ENCODE measurements at regions not wholly inside any gene's neighbourhood (a gene's known extent, or its start where the extent isn't known, plus 50 kb on each side); places are given as distances from the start of the nearest gene placed in this dataset.

DNA sequence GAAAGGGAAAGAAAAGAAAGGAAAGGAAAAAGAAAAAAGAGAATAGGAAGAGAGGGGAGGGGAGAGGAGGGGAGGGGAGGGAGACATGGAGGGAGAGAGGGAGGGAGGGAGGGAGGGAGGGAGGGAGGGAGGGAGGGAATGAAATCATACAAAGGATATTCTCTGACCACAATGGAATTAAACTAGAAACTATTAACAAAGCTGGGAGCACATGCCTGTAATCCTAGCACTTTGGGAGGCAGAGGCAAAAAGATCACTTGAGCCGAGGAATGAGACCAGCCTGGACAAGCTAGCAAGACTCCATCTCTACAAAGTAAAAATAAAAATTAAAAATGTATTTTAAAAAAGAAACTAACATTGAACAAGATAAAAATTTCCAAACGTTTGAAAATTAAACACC is 62.8 kb downstream of the ILRUN start:
- H3K36me3 Mint-ChIP-seq (ENCODE audit: insufficient read depth, unreplicated experiment): peaks cover 28% of the 10 kb centered on the region
- TF ChIP-seq, protein P1, sequence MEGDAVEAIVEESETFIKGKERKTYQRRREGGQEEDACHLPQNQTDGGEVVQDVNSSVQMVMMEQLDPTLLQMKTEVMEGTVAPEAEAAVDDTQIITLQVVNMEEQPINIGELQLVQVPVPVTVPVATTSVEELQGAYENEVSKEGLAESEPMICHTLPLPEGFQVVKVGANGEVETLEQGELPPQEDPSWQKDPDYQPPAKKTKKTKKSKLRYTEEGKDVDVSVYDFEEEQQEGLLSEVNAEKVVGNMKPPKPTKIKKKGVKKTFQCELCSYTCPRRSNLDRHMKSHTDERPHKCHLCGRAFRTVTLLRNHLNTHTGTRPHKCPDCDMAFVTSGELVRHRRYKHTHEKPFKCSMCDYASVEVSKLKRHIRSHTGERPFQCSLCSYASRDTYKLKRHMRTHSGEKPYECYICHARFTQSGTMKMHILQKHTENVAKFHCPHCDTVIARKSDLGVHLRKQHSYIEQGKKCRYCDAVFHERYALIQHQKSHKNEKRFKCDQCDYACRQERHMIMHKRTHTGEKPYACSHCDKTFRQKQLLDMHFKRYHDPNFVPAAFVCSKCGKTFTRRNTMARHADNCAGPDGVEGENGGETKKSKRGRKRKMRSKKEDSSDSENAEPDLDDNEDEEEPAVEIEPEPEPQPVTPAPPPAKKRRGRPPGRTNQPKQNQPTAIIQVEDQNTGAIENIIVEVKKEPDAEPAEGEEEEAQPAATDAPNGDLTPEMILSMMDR (IDR thresholded peaks at IDR 0.05; ENCODE audit: insufficient read depth in 1 of 2, low read depth in 1 of 2, low read length in 1 of 2, severe bottlenecking in 1 of 2, unreplicated experiment in 1 of 2): no peak
- no peaks in the 10 kb centered on the region for H3K4me1 Mint-ChIP-seq (ENCODE audit: low read depth, unreplicated experiment)
- H3K27me3 Mint-ChIP-seq (ENCODE audit: insufficient read depth, unreplicated experiment): no peaks in the 10 kb centered on the region
- H3K4me3 Mint-ChIP-seq (ENCODE audit: unreplicated experiment): no peak overlapping the region
- H3K9me3 Mint-ChIP-seq (ENCODE audit: unreplicated experiment): no peaks in the 10 kb centered on the region
- no TSS peak for BruUV-seq (replicated peaks)
- Histone ChIP-seq H3K4me1 (peaks cover 22% of the 10 kb centered on the region), H3K4me3 (ENCODE audit: low read depth, low read length) (no peak overlapping the region), H3K27me3 (replicated peaks; ENCODE audit: control insufficient read depth, insufficient read depth, low read length) (no peaks in the 10 kb centered on the region), H3K9me3 (no peaks in the 10 kb centered on the region), H3K36me3 (ENCODE audit: control insufficient read depth, insufficient read depth, low read length) (no peaks in the 10 kb centered on the region; the same call in 1 of the 2 replicates)
- intact Hi-C loops (cut with micrococcal nuclease; ENCODE audit: unreplicated experiment): no loop called here
- POLR2A ChIA-PET: no interaction called here
- CTCF ChIA-PET: no interaction called here
- DNase-seq: no peak
- H3K27ac Mint-ChIP-seq (ENCODE audit: unreplicated experiment): no peak overlapping the region

DNA sequence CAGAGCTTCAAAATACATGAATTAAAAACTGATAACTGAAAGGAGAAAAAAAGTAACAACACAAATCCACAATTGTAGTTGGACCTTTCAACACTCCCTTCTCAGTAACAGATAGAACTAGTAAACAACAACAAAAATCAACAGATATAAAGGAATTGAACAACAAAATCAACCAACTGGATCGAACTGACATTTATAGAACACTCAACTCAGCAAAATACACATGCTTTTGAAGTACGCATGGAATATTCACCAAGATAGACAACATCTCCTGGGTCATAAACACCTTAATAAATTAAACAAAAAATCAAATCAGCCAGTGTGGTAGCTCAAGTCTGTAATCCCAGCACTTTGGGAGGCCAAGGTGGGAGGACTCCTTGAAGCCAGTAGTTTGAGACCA is 63.3 kb downstream of the ILRUN start:
- BruUV-seq (replicated peaks): no TSS peak

DNA sequence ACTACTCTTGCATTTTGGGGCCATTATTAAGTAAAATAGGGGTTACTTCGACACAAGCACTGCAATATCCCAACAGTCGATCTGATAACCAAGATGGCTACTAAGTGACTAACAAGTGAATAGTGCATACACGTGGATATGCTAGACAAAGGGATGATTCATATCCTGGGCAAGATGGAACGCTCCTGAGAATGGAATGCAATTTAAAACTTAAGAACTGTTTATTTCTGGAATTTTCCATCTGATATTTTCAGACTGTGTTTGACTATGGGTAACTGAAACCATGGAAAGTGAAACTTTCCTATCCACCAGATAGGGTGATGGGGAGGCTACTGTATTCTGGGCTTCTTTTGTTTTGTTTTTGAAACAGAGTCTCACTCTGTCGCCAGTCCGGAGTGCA is 66.5 kb downstream of the ILRUN start:
- no TSS peak for BruUV-seq (replicated peaks)
- peaks cover 6% of the 10 kb centered on the region for H3K4me1 Mint-ChIP-seq (ENCODE audit: low read depth, unreplicated experiment)
- no peaks in the 10 kb centered on the region for H3K27me3 Mint-ChIP-seq (ENCODE audit: insufficient read depth, unreplicated experiment)
- peaks cover 47% of the 10 kb centered on the region for H3K36me3 Mint-ChIP-seq (ENCODE audit: insufficient read depth, unreplicated experiment)
- ChIA-PET CTCF (no interaction called here), POLR2A (no interaction called here)
- no peaks in the 10 kb centered on the region for H3K27me3 ChIP-seq (replicated peaks; ENCODE audit: control insufficient read depth, insufficient read depth, low read length)
- intact Hi-C loops (cut with micrococcal nuclease; ENCODE audit: unreplicated experiment): no loop called here
- no peaks in the 10 kb centered on the region for H3K9me3 ChIP-seq
- peaks cover 33% of the 10 kb centered on the region for H3K4me1 ChIP-seq
- H3K4me3 ChIP-seq (ENCODE audit: low read depth, low read length): no peak overlapping the region
- H3K9me3 Mint-ChIP-seq (ENCODE audit: unreplicated experiment): no peaks in the 10 kb centered on the region
- no peak overlapping the region for H3K27ac Mint-ChIP-seq (ENCODE audit: unreplicated experiment)
- no peaks in the 10 kb centered on the region for H3K36me3 ChIP-seq (ENCODE audit: control insufficient read depth, insufficient read depth, low read length)
- TF ChIP-seq, protein P1 (IDR thresholded peaks at IDR 0.05; ENCODE audit: insufficient read depth in 1 of 2, low read depth in 1 of 2, low read length in 1 of 2, severe bottlenecking in 1 of 2, unreplicated experiment in 1 of 2): no peak
- no peak overlapping the region for H3K4me3 Mint-ChIP-seq (ENCODE audit: unreplicated experiment)
- no peak for DNase-seq

More for the DNA sequence above, 63.3 kb downstream of the ILRUN start:
- H3K4me3 Mint-ChIP-seq (ENCODE audit: unreplicated experiment): no peak overlapping the region
- Histone ChIP-seq H3K27me3 (replicated peaks; ENCODE audit: control insufficient read depth, insufficient read depth, low read length) (no peaks in the 10 kb centered on the region), H3K4me3 (ENCODE audit: low read depth, low read length) (no peak overlapping the region), H3K36me3 (ENCODE audit: control insufficient read depth, insufficient read depth, low read length) (no peaks in the 10 kb centered on the region), H3K9me3 (no peaks in the 10 kb centered on the region), H3K4me1 (peaks cover 22% of the 10 kb centered on the region)
- H3K27me3 Mint-ChIP-seq (ENCODE audit: insufficient read depth, unreplicated experiment): no peaks in the 10 kb centered on the region
- intact Hi-C loops (cut with micrococcal nuclease; ENCODE audit: unreplicated experiment): no loop called here
- TF ChIP-seq, protein P1 (IDR thresholded peaks at IDR 0.05; ENCODE audit: insufficient read depth in 1 of 2, low read depth in 1 of 2, low read length in 1 of 2, severe bottlenecking in 1 of 2, unreplicated experiment in 1 of 2): no peak
- no peaks in the 10 kb centered on the region for H3K4me1 Mint-ChIP-seq (ENCODE audit: low read depth, unreplicated experiment)
- ChIA-PET POLR2A (no interaction called here), CTCF (no interaction called here)
- H3K27ac Mint-ChIP-seq (ENCODE audit: unreplicated experiment): peak overlapping the region; percentile 10
- no peaks in the 10 kb centered on the region for H3K9me3 Mint-ChIP-seq (ENCODE audit: unreplicated experiment)
- no peak for DNase-seq
- peaks cover 33% of the 10 kb centered on the region for H3K36me3 Mint-ChIP-seq (ENCODE audit: insufficient read depth, unreplicated experiment)

All from Caco-2 (cell line).